Head of caudate nucleus (tissue), 42 donors: ENCODE measurements at regions not wholly inside any gene's neighbourhood (a gene's known extent, or its start where the extent isn't known, plus 50 kb on each side); places are given as distances from the start of the nearest gene placed in this dataset.

Experiments
- DNase-seq, 42 donors: peaks; one replicate each; pipeline versions ENCODE4 v3.0.0 to v3.0.0-alpha.2; 2020 to 2021; ENCODE audit warnings: mixed read lengths in 7 of 42
- intact Hi-C: fragments of 100-400 bp; cut with DNase I; formaldehyde crosslinking; loops from one replicate; pipeline ENCODE4 v1.15.0; 2022

DNA sequence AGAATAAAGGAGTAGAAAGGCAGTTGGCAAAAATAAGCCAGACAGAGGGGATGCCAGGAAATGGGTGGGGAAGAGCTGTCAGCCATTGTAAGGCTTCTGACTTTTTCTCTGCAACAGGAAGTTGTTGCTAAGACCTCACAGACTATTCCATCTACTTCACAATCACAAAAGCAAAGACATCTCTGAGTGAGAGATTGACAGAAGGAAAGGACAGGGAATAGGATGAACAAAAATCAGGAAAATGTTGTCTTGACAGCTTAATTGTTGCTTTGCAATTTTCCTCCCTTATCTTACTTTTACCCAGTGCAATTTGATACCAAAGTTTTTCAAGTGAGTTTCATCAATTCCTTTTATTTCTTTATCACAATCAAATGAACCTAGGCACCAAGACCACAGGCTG is 291.2 kb downstream of the CBLN4 start:
- no peak for DNase-seq
- intact Hi-C loops: no loop called here

DNA sequence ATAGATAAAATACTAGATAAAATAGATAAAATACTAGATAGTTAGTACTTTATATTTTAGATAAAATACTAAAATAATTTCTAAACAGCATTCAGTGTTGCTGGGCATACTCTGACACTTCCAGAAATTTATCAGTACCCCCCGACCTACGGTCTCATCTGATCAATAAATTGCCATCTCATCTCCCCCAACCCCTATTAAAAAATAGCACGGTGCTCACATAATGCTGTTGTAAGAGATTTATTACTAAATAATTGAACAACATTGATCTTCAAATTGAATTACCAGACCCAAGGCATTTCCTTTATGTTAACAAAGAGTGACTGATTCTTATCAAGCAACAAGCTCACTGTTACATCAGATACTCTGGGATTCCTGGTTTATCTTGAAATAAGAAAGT is 300.9 kb downstream of the CBLN4 start:
- intact Hi-C loops: no loop called here
- no peak for DNase-seq

DNA sequence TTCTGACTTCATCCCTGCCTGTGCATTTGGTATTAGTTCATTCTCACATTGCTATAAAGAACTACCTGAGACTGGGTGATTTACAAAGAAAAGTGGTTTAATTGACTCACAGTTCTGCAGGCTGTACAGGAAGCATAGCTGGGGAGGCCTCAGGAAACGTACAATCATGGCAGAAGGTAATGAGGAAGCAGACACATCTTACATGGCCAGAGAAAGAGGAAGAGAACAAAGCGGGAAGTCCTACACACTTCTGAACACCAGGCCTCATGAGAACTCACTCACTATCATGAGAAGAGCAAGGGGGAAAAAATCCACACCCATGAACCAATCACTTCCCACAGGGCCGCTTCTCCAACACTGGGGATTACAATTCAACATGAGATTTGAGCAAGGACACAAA is 303.9 kb downstream of the CBLN4 start:
- no peak for DNase-seq
- intact Hi-C loops: no loop called here

DNA sequence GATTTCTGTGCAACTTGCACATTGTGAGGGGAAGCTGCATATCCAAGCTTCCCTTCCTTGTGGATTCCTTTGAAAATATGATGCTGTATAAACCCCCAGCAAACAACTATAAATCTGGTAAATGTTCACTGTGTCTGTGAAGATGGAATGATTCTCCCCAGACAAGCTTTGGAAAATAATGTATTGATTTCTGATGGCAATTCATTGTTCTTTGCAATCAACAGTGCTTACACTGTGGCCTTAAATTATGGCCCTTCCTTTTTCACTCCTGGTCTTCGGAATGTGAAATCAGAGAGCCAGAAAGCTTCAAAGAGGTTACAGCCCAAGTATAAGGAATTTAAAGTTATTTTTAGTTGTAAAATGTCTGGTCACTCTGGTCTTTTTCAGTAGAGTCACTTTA is 308.8 kb downstream of the CBLN4 start:
- intact Hi-C loops: no loop called here
- DNase-seq: no peak

DNA sequence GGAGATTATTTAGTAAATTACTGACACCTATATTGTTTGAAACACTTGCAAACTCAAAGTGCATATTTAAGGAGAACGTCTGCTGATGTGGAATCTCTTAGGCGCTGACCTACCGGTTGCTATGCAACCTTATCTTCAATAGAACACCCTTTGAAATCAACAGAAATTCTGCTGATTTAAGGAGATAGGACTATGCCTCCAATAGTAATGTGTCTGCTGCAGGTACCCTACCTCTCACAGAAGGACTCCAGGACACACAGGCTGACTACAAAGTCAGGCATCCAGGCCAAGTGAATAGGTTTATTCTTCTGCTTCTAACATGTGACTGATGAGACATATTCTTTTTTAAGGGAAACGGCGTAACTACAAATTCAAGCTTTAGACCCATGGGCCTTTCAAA is 311.7 kb downstream of the CBLN4 start:
- DNase-seq: no peak
- intact Hi-C loops: no loop called here

DNA sequence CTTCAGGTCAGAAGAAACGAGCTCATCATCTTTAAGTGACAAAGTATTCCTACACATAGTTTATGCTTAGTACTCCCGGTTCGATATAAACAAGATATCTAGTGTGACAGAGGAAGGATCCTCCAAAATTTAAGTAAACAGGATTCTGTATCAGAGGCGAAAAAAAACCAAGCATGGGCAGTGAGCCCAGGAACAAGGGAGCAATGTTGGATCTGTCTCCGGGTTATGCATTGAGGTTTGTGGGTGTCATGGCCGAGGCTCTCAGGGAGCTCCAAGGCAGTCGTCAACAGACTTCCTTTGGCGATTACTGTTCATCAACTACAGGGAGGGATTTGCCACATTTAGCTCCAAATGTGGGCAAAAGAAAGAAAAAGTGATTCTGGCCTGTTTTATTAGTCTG is 319.5 kb downstream of the CBLN4 start:
- intact Hi-C loops: no loop called here
- DNase-seq: no peak

DNA sequence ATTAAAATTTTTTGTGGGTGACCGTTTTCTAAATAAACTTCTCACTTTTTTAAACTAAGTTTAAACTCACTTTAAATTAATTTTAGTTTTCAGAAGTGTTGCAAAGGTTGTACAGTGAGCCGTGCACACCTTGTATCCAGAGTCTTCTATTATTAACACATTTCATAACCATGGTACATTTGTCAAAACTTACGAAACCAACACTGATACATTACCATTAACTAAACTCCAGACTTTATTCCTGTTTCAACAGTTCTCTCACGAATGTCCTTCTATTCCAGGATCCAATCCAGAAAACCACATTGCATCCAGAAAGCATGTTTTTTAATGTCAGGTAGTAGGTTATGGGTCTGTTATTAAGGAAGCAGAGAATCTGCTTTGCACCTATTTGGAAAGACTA is 319.9 kb downstream of the CBLN4 start:
- DNase-seq: no peak
- intact Hi-C loops: no loop called here

DNA sequence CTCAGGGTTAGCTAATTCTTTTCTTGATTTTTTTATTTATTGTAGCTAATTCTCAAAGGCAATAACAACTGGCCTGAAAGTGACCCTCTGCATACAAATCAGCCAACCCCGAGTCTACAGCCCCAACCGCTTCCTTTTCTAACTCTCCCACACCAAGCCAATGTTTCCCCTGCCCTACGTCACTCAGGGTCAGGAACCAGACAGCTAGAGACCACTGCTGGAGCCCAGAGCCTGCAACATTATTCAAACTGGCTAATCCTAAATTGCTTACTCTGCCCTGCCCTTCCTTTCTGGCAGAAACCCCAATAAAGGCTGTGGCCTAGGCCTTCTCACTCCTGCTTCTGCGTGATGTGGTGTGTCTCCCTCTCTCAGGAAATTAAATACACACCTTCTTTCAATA is 320.7 kb downstream of the CBLN4 start:
- intact Hi-C loops: no loop called here
- no peak for DNase-seq

DNA sequence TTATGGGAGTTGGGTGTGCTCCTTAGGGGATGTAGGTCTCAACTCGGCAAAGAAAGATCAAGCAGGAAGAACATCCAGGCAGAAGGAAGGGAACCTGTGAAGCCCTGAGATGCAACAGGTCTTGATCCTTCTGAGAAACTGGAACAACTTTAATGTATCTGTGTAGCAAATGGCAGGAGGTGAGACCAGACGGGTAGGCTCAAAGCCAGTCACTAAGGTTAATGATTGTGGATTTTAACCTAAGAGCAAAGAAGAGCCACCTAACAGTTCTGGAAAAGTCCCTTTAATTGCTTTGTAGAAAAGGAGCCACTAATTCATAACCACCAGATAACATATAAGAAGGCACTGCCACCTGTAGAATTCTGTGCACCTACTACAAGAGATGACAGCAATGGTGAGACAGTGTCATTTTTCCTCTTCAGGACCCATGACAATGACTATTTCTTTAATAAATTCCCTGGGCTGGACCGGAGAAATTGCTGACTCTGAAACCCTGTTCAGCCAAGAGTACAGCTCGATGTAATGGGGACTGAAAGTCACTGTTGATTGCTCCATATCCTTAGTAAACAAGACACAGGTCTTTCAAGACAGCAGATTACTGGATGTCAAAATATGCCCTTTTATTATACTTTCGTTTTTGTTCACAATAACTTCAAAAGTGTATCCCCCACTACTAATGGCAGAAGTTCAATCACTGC is 326.2 kb downstream of the CBLN4 start:
- no peak for DNase-seq
- intact Hi-C loops: no loop called here

DNA sequence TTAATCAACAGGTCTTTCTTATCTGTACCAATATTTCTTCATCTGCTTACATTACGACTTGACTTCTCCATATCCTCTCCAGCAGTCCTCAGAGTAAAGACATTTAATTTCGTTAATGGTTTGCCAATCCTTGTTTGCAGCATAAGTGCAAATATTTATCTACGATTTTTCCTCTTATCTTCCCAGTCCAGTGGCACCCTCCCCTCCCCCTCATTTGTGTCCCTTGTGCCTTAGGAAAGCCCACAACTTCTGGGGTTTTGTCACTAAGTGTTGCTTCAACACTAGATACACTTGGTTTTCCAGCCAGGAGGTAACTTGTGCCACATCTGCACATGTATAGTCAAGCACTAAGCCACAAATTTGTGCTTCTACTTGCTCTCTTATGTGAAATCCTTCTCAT is 327.2 kb downstream of the CBLN4 start:
- intact Hi-C loops: no loop called here
- no peak for DNase-seq

DNA sequence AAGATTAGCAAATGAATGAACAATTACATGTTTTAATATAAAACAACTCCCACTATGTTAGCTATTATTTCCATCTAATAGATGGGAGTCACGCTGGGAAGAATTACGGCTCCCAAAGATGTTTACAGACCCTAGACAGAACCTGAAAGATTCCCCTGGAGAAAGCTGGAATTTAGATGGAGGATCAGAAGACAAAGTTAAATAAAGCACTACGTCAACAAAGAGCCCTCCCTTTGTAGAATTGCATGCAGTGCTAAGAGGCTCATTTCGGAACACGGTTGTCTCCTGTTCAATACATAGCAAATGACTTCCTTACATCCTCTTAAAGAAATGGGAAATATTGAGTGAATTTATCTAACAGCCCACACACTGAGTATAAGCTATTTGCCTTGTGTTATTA is 328.3 kb downstream of the CBLN4 start:
- DNase-seq: peak in 1 of 42 donors; percentile 3
- intact Hi-C loops: no loop called here

DNA sequence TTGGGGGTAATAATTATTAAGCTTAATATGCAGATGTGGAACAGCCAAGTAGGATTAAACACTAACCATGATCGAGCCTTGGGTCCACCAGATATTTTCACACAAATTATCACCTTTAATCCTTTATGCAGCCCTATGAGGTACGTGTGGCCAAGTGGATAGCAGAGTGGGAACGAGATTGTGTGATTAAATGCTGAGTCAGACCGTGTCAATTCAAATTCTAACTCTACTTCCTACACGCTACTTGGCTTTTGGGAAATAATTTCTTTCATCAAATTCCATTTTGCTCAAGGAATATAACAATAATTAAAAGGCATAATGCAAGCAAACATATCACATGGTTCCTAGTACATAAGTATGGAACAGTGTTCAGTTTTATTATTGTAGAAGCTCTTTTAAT is 329.2 kb downstream of the CBLN4 start:
- DNase-seq: no peak
- intact Hi-C loops: no loop called here

DNA sequence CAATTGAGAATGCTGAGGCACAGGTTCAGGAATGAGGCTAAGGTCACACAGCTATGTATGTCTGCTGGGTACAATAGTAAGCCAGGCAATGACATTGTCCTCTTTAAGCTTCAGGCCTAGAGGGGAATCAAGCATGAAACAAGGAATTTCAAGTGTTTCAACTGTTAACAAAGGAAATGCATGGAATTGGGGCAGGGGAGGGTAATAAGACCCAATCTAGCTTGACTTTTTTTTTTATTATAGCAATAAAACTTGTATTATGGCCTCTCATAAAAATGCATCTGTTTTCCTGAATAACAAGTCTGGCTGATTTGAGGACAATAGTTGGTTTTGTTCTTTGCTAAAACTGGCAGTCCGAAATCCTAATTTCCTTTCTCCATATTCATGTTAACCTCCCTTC is 336.7 kb downstream of the CBLN4 start:
- intact Hi-C loops: no loop called here
- no peak for DNase-seq

DNA sequence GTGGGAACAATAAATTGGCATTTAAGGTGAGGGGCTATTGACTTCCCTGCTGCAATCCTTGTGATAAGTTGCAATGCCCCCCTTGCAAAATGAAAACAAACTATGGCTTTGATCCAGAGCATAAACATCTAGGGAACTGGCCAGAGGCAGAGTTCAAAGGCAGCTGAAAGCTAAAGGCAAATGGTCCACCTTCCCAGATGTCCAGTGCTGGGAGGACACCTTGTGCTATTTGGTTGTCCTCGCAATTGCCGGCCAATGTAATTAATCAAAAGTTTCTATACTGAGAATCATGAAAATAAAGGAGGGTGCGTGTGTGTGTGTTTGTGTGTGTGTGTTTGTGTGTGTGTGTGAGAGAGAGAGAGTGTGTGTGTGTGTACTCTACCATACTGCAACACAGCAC is 337.4 kb downstream of the CBLN4 start:
- DNase-seq: no peak
- intact Hi-C loops: no loop called here

DNA sequence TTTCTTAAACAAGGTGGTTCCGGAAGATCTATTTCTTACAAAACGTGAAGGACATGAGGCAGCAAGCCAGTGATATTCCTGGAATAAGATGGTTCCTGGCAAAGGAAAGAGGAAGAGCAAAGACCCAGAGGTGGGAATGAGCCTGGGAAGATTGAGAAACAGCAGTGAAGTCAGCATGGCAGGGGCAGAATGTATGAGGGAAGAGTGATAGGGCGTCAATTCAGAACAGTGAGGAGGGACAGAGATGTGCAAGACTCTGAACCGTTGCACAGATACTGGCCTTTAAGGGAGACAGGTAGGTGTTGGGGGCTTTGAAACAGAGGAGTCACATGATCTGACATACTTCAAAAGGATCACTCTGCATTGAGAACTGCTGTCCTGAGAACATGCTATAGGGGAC is 338.3 kb downstream of the CBLN4 start:
- DNase-seq: no peak
- intact Hi-C loops: no loop called here

DNA sequence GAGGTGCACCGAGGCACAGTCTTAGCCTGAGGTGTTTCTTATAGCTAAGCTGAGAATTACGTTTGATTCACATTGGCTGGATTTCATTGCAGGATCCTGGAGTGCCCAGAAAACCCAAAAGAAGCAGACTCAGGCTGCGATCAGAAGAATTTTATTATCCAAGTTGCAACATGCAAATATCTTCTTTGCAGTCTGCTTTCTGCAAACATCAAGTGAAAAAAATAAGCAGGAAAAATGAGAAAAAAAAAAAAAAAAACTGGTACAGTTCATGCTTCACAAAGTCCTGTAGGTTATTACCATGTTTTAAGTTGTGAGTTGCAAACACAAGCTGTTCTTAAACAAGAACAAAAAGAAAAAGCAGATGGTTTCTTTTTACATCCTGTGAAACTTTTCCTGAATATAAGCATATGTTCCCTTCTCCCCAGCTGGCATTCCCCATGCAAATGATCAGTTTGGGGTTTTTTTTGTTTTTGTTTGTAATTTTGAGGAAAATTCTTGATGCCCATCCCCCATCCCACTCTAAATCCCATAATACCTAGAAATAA is 349.0 kb downstream of the CBLN4 start:
- DNase-seq: no peak
- intact Hi-C loops: no loop called here

DNA sequence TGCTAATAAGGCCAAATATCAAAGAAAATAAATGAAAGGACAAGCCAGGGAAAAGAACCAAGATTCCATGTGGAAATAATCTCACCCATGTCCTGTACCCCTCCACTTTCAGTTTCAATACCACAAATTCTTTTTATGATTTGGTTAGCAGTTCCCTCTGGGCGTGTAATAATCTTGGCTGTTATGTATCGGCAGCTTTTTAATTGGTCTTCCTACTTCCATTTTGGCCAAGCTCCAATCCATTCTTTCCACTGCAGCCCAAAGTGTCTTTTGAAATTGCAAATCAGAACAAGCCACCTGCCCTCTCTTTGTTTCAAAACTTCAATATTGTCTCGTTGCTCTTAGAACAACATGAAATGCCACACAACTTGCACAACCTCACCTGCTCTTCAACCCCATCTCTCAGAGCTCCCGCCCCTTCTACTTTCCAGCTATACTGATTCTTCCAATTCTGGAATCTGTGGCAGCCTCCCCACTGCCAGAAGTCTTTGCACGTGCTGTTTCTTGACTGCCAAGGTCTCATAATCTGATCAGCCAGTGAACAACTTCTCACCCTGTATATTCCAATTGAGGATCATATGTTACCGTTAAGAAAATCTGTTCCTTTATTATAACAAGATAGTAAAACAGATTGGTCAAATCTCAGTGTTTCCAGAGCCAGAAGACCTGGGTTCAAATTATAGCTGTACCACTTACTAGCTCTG is 354.5 kb downstream of the CBLN4 start:
- intact Hi-C loops: no loop called here
- no peak for DNase-seq

DNA sequence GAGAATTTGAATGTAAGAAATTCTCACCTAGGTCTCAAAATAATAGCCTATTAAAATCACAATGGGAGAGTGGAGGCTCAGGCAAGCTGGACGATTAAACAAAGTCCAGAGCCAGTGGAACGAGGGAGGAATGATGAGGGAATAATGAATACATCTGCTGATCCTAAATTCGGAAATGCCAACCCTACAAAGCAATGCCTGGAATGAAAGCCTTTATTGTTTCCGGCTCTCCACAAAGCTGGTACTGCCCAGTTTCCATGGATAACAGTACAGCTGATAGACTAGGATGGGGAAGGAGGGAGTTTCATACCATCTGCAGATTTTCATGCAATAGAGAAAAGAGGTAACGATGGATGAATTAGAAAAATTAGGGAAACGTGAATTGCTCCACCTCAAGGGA is 356.1 kb downstream of the CBLN4 start:
- intact Hi-C loops: no loop called here
- DNase-seq: peak in 6 of 42 donors; percentile 4 to 63 (median 18)

DNA sequence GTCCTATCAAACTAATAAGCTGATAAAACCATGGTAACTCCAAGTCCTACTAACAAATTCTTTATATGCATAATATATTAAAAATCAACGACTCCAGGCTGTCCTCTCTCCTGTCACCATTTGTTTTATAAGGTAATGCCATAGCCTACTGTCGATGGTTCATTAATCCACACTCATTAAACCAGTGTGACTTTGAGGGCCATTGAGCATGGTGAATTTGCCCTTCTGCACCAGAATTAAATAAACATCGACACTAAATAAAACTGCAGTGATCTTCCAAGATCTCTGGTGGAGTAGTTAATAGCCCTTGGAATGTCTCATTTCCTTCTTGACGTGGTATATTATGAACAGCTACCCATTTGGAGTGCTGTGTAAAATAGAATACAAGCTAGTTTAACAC is 358.5 kb downstream of the CBLN4 start:
- intact Hi-C loops: no loop called here
- no peak for DNase-seq

DNA sequence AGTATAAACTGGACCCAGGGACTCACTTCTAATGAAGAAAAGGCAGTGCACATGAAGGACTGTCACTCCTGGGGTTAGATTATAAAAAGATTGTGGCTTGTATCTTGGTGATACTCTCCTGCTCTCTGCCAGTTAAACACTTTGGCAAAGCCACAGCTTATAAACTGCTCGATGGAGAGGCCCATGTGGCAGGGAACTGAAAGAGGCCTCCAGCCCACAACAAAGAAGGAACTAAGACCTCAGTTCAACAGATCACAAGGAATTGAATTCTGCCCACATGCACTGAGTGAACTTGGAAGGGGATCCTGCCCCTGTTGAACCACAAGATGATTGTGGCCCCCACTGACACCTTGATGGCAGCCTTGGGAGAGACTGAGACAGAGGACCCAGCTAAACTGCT is 363.8 kb downstream of the CBLN4 start:
- intact Hi-C loops: no loop called here
- no peak for DNase-seq

DNA sequence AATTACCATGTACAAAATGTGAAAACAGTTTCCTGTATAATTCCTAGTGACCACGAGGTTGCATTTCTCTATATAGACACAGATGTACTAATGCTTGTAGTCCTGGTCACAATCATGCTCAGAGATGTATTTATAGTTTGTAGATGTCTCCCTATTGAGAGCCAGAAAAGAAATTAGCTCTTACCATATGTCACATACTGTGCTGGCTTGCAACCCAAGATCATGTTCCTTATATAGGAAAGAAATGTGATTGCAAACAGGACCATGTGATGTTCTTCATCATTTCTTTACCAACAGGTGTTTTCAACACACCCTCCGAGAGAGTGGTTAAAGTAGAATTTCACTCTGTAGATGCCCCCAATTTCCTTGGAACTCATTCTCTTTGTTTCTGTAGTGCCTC is 369.4 kb downstream of the CBLN4 start:
- intact Hi-C loops: no loop called here
- no peak for DNase-seq
